GM12891 (cell line): ENCODE measurements at regions not wholly inside any gene's neighbourhood (a gene's known extent, or its start where the extent isn't known, plus 50 kb on each side); places are given as distances from the start of the nearest gene placed in this dataset.

Experiments
- POLR2A ChIP-seq: IDR thresholded peaks from 2 replicates; pipeline ENCODE4 v1.6.1; 2011; ENCODE audit warnings: low read depth, low read length, control low read depth
- POLR2AphosphoS5 ChIP-seq: IDR thresholded peaks from 2 replicates; pipeline ENCODE4 v1.6.1; 2011; ENCODE audit warnings: low read depth, low read length, control low read depth
- SPI1 ChIP-seq: IDR thresholded peaks from 2 replicates; pipeline ENCODE4 v1.6.1; 2011; ENCODE audit warnings: low read depth, low read length, control low read depth
- TAF1 ChIP-seq: IDR thresholded peaks from 2 replicates; pipeline ENCODE4 v1.6.1; 2011; ENCODE audit warnings: low read depth, low read length, control low read depth

DNA sequence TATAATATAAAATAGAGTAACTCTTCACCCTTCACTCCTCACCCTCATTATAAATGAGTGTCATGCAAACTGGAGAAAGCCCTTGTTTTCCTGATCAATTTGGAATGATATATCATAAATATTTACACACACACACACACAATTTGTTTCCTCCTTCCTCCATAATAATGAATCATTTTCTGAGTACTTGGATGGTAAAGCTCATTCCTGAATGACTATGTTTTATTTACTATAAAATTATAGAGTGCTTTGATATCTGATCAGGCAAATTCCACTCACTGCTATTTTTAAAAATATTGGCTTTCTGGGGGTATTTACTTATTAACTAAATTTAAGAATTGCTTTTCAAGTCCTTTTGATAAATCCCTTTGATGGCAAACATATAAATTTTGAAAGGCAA, 1125.5 kb upstream of the CNTNAP5 start:
- TF ChIP-seq POLR2AphosphoS5, result no peak
- TF ChIP-seq POLR2A, result no peak
- no peak for TF ChIP-seq TAF1
- TF ChIP-seq SPI1, result no peak
